ENCODE measurements at regions not wholly inside any gene's neighbourhood (a gene's known extent, or its start where the extent isn't known, plus 50 kb on each side); places are given as distances from the start of the nearest gene placed in this dataset.

GRCh38 chr18:51731070-51731469, 533.6 kb upstream of the MEX3C start:
- no peaks in the 10 kb centered on the region for H3K4me1 ChIP-seq
- Mint-ChIP-seq H3K9me3 (no peaks in the 10 kb centered on the region), H3K4me3 (no peak overlapping the region), H3K27ac (no peak overlapping the region), H3K27me3 (ENCODE audit: insufficient read depth, low read depth) (peaks cover 4% of the 10 kb centered on the region), H3K36me3 (no peaks in the 10 kb centered on the region), H3K4me1 (peaks cover 10% of the 10 kb centered on the region)
- no peak overlapping the region for H3K27ac ChIP-seq
- H3K4me3 ChIP-seq, result no peak overlapping the region
- H3K4me2 ChIP-seq, result no peak overlapping the region
- H2AFZ ChIP-seq (replicated peaks), result no peak overlapping the region
- H3K9me3 ChIP-seq (ENCODE audit: low read depth), result no peaks in the 10 kb centered on the region
- no peaks in the 10 kb centered on the region for H3K79me2 ChIP-seq (ENCODE audit: low read depth)
- no peak overlapping the region for H3K9ac ChIP-seq
- H3K36me3 ChIP-seq, result no peaks in the 10 kb centered on the region
- no peak for DNase-seq (ENCODE audit: low spot score)
- TF ChIP-seq EZH2 (IDR thresholded peaks at IDR 0.05) (no peak), EZH2phosphoT487 (IDR thresholded peaks at IDR 0.05) (no peak)
- TF ChIP-seq, protein P1, sequence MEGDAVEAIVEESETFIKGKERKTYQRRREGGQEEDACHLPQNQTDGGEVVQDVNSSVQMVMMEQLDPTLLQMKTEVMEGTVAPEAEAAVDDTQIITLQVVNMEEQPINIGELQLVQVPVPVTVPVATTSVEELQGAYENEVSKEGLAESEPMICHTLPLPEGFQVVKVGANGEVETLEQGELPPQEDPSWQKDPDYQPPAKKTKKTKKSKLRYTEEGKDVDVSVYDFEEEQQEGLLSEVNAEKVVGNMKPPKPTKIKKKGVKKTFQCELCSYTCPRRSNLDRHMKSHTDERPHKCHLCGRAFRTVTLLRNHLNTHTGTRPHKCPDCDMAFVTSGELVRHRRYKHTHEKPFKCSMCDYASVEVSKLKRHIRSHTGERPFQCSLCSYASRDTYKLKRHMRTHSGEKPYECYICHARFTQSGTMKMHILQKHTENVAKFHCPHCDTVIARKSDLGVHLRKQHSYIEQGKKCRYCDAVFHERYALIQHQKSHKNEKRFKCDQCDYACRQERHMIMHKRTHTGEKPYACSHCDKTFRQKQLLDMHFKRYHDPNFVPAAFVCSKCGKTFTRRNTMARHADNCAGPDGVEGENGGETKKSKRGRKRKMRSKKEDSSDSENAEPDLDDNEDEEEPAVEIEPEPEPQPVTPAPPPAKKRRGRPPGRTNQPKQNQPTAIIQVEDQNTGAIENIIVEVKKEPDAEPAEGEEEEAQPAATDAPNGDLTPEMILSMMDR (IDR thresholded peaks at IDR 0.05), result no peak
- no peaks in the 10 kb centered on the region for H3F3A ChIP-seq (ENCODE audit: low read depth)
- H4K20me1 ChIP-seq (ENCODE audit: low read depth), result no peaks in the 10 kb centered on the region
- no peaks in the 10 kb centered on the region for H3K27me3 ChIP-seq

- Histone ChIP-seq H3K36me3 (no peaks in the 10 kb centered on the region), H3K4me1 (no peaks in the 10 kb centered on the region), H3K9ac (no peak overlapping the region), H3K27ac (no peak overlapping the region), H3K9me3 (ENCODE audit: low read depth) (no peaks in the 10 kb centered on the region), H4K20me1 (ENCODE audit: low read depth) (no peaks in the 10 kb centered on the region), H3K79me2 (ENCODE audit: low read depth) (no peaks in the 10 kb centered on the region), H3K4me2 (no peak overlapping the region), H3K27me3 (no peaks in the 10 kb centered on the region), H3K4me3 (no peak overlapping the region), H2AFZ (replicated peaks) (no peak overlapping the region), H3F3A (ENCODE audit: low read depth) (no peaks in the 10 kb centered on the region)
- Mint-ChIP-seq H3K27ac (no peak overlapping the region), H3K4me1 (peaks cover 6% of the 10 kb centered on the region), H3K4me3 (no peak overlapping the region), H3K27me3 (ENCODE audit: insufficient read depth, low read depth) (peaks cover 4% of the 10 kb centered on the region), H3K36me3 (no peaks in the 10 kb centered on the region), H3K9me3 (no peaks in the 10 kb centered on the region)
- TF ChIP-seq EZH2 (IDR thresholded peaks at IDR 0.05), result no peak
- TF ChIP-seq, protein P1 (IDR thresholded peaks at IDR 0.05), result no peak
- no peak for TF ChIP-seq EZH2phosphoT487 (IDR thresholded peaks at IDR 0.05)
- no peak for DNase-seq (ENCODE audit: low spot score)
These were observed 537.1 kb upstream of the MEX3C start for GRCh38 chr18:51734576-51734975.

DNA sequence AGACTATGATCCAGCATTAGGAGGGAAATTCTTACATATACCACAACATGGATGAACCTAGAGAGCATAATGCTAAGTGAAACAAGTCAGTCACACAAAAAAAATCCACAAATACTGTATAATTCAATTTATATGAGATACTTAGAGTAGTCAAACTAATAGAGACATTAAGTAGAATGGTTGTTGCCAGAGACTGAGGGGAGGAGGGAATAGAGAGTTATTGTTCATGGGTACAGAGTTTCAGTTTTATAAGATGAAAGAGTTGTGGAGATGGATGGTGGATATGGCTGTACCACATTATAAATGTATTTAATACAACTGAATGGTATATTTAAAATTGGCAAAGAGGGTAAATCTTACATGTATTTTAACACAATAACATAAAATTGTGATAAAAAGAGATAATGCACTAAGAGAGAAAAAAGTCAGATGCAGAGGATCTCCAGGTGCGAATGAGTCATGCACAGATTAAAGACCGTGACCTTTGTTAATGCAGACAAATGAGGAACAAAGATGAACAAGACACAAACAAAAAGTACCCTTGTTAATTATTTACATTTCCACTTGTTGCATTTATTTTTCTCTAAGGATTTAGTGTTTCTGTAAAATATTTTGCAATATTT, 541.7 kb upstream of the MEX3C start:
- H3K9me3 Mint-ChIP-seq, result no peaks in the 10 kb centered on the region

More for the DNA sequence above, 541.7 kb upstream of the MEX3C start:
- H3K4me1 Mint-ChIP-seq, result peaks cover 3% of the 10 kb centered on the region
- H3K4me2 ChIP-seq, result no peak overlapping the region
- H3K9me3 ChIP-seq (ENCODE audit: low read depth), result no peaks in the 10 kb centered on the region
- no peak overlapping the region for H3K9ac ChIP-seq
- no peak overlapping the region for H3K4me3 Mint-ChIP-seq
- H3K36me3 ChIP-seq, result no peaks in the 10 kb centered on the region
- no peaks in the 10 kb centered on the region for H4K20me1 ChIP-seq (ENCODE audit: low read depth)
- TF ChIP-seq EZH2 (IDR thresholded peaks at IDR 0.05) (no peak), EZH2phosphoT487 (IDR thresholded peaks at IDR 0.05) (no peak)
- TF ChIP-seq, protein P1 (IDR thresholded peaks at IDR 0.05), result no peak
- no peaks in the 10 kb centered on the region for H3K4me1 ChIP-seq
- H3K27ac Mint-ChIP-seq, result no peak overlapping the region
- H3K27ac ChIP-seq, result no peak overlapping the region
- no peaks in the 10 kb centered on the region for H3F3A ChIP-seq (ENCODE audit: low read depth)
- no peak overlapping the region for H3K4me3 ChIP-seq
- no peak for DNase-seq (ENCODE audit: low spot score)
- no peak overlapping the region for H2AFZ ChIP-seq (replicated peaks)
- H3K79me2 ChIP-seq (ENCODE audit: low read depth), result no peaks in the 10 kb centered on the region
- no peaks in the 10 kb centered on the region for H3K27me3 ChIP-seq
- no peaks in the 10 kb centered on the region for H3K36me3 Mint-ChIP-seq
- no peaks in the 10 kb centered on the region for H3K27me3 Mint-ChIP-seq (ENCODE audit: insufficient read depth, low read depth)

Data from neural progenitor cell (in vitro differentiated cells).